Mesenchymal stem cell (in vitro differentiated cells and primary cell): ENCODE measurements at regions not wholly inside any gene's neighbourhood (a gene's known extent, or its start where the extent isn't known, plus 50 kb on each side); places are given as distances from the start of the nearest gene placed in this dataset.

Source experiments
- DNase-seq: peaks from one replicate; pipeline ENCODE4 v3.0.0-alpha.2; 2013
- H2AFZ ChIP-seq: one replicate; pipeline ENCODE4 v1.6.1; 2013; ENCODE audit warnings: low read depth, mild to moderate bottlenecking, control low read depth, inconsistent platforms, low read length, moderate library complexity
- H2AK5ac ChIP-seq: 2 replicates; pipeline ENCODE4 v1.6.1; 2013; ENCODE audit warnings: low read length, moderate library complexity, mild to moderate bottlenecking, inconsistent platforms; ENCODE audit not compliant: severe bottlenecking
- H2BK120ac ChIP-seq: one replicate; pipeline ENCODE4 v1.6.1; 2013; ENCODE audit warnings: low read depth, mild to moderate bottlenecking, inconsistent platforms, low read length, moderate library complexity
- H2BK12ac ChIP-seq, 2 experiments: one replicate each; pipeline ENCODE4 v1.6.1; 2013; ENCODE audit warnings: inconsistent platforms in 2 of 2, low read length in 2 of 2, mild to moderate bottlenecking in 2 of 2, moderate library complexity in 2 of 2, control low read depth in 1 of 2
- H2BK15ac ChIP-seq: one replicate; pipeline ENCODE4 v1.6.1; 2013; ENCODE audit warnings: mild to moderate bottlenecking, low read depth, inconsistent platforms; ENCODE audit not compliant: poor library complexity, severe bottlenecking
- H2BK5ac ChIP-seq: 2 replicates; pipeline ENCODE4 v1.6.1; 2013; ENCODE audit warnings: low read depth, mild to moderate bottlenecking, low read length, control low read depth, inconsistent platforms; ENCODE audit not compliant: poor library complexity, severe bottlenecking
- H3K14ac ChIP-seq, 2 experiments: one replicate each; pipeline ENCODE4 v1.6.1; 2013; ENCODE audit warnings: inconsistent platforms in 2 of 2, low read length in 2 of 2, control low read depth in 1 of 2, mild to moderate bottlenecking in 1 of 2, moderate library complexity in 1 of 2
- H3K18ac ChIP-seq, 2 experiments: one replicate each; pipeline ENCODE4 v1.6.1; 2013; ENCODE audit warnings: inconsistent platforms in 2 of 2, low read length in 2 of 2, control low read depth in 1 of 2, low read depth in 1 of 2, mild to moderate bottlenecking in 1 of 2
- H3K23ac ChIP-seq, 2 experiments: one replicate each; pipeline ENCODE4 v1.6.1; 2013; ENCODE audit warnings: inconsistent platforms in 2 of 2, low read length in 2 of 2, mild to moderate bottlenecking in 2 of 2, moderate library complexity in 2 of 2, control low read depth in 1 of 2
- H3K27ac ChIP-seq: 2 replicates; pipeline ENCODE4 v1.5.1; 2013; ENCODE audit warnings: mild to moderate bottlenecking, moderate library complexity, low read length, control low read depth, inconsistent platforms; ENCODE audit not compliant: poor library complexity, severe bottlenecking
- H3K27me3 ChIP-seq, 2 experiments: 2 replicates each; pipeline versions ENCODE4 v1.6.1 to v1.7.0; 2013; ENCODE audit warnings: low read length in 2 of 2, mild to moderate bottlenecking in 2 of 2, moderate library complexity in 2 of 2, control low read depth in 1 of 2, inconsistent platforms in 1 of 2; ENCODE audit not compliant: control insufficient read depth in 1 of 2, insufficient read depth in 1 of 2
- H3K36me3 ChIP-seq, 2 experiments: 2 replicates each; pipeline versions ENCODE4 v1.6.1 to v1.7.0; 2013; ENCODE audit warnings: low read length in 2 of 2, control low read depth in 1 of 2, inconsistent platforms in 1 of 2, low read depth in 1 of 2, mild to moderate bottlenecking in 1 of 2; ENCODE audit not compliant: insufficient read depth in 2 of 2, control insufficient read depth in 1 of 2
- H3K4ac ChIP-seq, 2 experiments: one replicate each; pipeline ENCODE4 v1.6.1; 2013; ENCODE audit warnings: inconsistent platforms in 2 of 2, low read length in 2 of 2, mild to moderate bottlenecking in 2 of 2, moderate library complexity in 2 of 2, control low read depth in 1 of 2, low read depth in 1 of 2
- H3K4me1 ChIP-seq: 2 replicates; pipeline ENCODE4 v1.6.1; 2013; ENCODE audit warnings: low read depth, low read length, control low read depth; ENCODE audit not compliant: control insufficient read depth, insufficient read depth
- H3K4me2 ChIP-seq: 2 replicates; pipeline ENCODE4 v1.6.1; 2013; ENCODE audit warnings: low read length, mild to moderate bottlenecking, inconsistent platforms; ENCODE audit not compliant: poor library complexity, severe bottlenecking
- H3K4me3 ChIP-seq, 2 experiments: 2 replicates each; pipeline versions ENCODE4 v1.5.1 to v1.7.0; 2013; ENCODE audit warnings: low read length in 2 of 2, mild to moderate bottlenecking in 2 of 2, control low read depth in 1 of 2, low read depth in 1 of 2; ENCODE audit not compliant: insufficient read depth in 1 of 2
- H3K79me1 ChIP-seq: replicated peaks from 2 replicates; pipeline ENCODE4 v1.6.1; 2013; ENCODE audit warnings: mild to moderate bottlenecking, control low read depth, low read length, inconsistent platforms; ENCODE audit not compliant: poor library complexity, severe bottlenecking
- H3K9ac ChIP-seq: 2 replicates; pipeline ENCODE4 v1.7.0; 2013; ENCODE audit warnings: mild to moderate bottlenecking, low read length, moderate library complexity
- H3K9me3 ChIP-seq: 2 replicates; pipeline ENCODE4 v1.7.0; 2013; ENCODE audit warnings: mild to moderate bottlenecking, low read length; ENCODE audit not compliant: control insufficient read depth
- H4K8ac ChIP-seq: one replicate; pipeline ENCODE4 v1.6.1; 2013; ENCODE audit warnings: inconsistent platforms, mild to moderate bottlenecking, low read length, moderate library complexity
- H4K91ac ChIP-seq: one replicate; pipeline ENCODE4 v1.6.1; 2013; ENCODE audit warnings: mild to moderate bottlenecking, low read length, inconsistent platforms
- WGBS: methylation state at CpG from one replicate; pipeline ENCODE4 v1.1.7; 2013; ENCODE audit warnings: mixed read lengths; 5-methylcytosine and 5-hydroxymethylcytosine counted together

- Histone ChIP-seq H2BK5ac (no peak overlapping the region), H3K14ac (no peak overlapping the region), H3K27ac (no peak overlapping the region), H3K18ac (no peak overlapping the region), H3K4me3 (no peak overlapping the region), H4K91ac (no peak overlapping the region), H3K79me1 (no peaks in the 10 kb centered on the region), H2BK12ac (no peak overlapping the region), H3K4me2 (no peak overlapping the region), H2AFZ (no peak overlapping the region), H3K36me3 (no peaks in the 10 kb centered on the region), H3K4ac (no peak overlapping the region), H3K27me3 (peaks cover 0 to 9% of the 10 kb centered on the region in 2 experiments), H3K9me3 (no peaks in the 10 kb centered on the region), H2BK120ac (no peak overlapping the region), H2BK15ac (no peak overlapping the region), H3K23ac (no peak overlapping the region), H2AK5ac (no peak overlapping the region), H3K4me1 (no peaks in the 10 kb centered on the region), H3K9ac (no peak overlapping the region), H4K8ac (no peak overlapping the region)
- 84% methylated on average over 11 of the region's 11 CpGs for WGBS
- DNase-seq: no peak
Observed at GRCh38 chr19:31943191-31943661, 402.2 kb upstream of the ZNF507 start.

- Histone ChIP-seq H3K4me2 (no peak overlapping the region), H3K18ac (no peak overlapping the region), H2BK5ac (no peak overlapping the region), H3K9me3 (no peaks in the 10 kb centered on the region), H2BK120ac (no peak overlapping the region), H3K4ac (no peak overlapping the region), H3K4me1 (no peaks in the 10 kb centered on the region), H3K79me1 (no peaks in the 10 kb centered on the region), H3K27ac (no peak overlapping the region), H2BK15ac (no peak overlapping the region), H2AFZ (no peak overlapping the region), H3K27me3 (peaks cover 0 to 9% of the 10 kb centered on the region in 2 experiments), H3K14ac (no peak overlapping the region), H3K23ac (no peak overlapping the region), H3K36me3 (no peaks in the 10 kb centered on the region), H4K91ac (no peak overlapping the region), H2AK5ac (no peak overlapping the region), H3K4me3 (no peak overlapping the region), H4K8ac (no peak overlapping the region), H3K9ac (no peak overlapping the region), H2BK12ac (no peak overlapping the region)
- 91% methylated on average over 7 of the region's 11 CpGs for WGBS
- DNase-seq: no peak
Observed at GRCh38 chr19:31943778-31944177, 401.6 kb upstream of the ZNF507 start.

- Histone ChIP-seq H3K23ac (no peak overlapping the region), H4K8ac (no peak overlapping the region), H3K14ac (no peak overlapping the region), H3K4me3 (no peak overlapping the region), H2BK15ac (no peak overlapping the region), H2AFZ (no peak overlapping the region), H3K79me1 (no peaks in the 10 kb centered on the region), H2BK12ac (no peak overlapping the region), H2AK5ac (no peak overlapping the region), H3K18ac (no peak overlapping the region), H2BK120ac (no peak overlapping the region), H3K36me3 (no peaks in the 10 kb centered on the region), H3K4me2 (no peak overlapping the region), H2BK5ac (no peak overlapping the region), H3K9ac (no peak overlapping the region), H3K27ac (no peak overlapping the region), H3K4ac (no peak overlapping the region), H3K9me3 (no peaks in the 10 kb centered on the region), H4K91ac (no peak overlapping the region), H3K27me3 (peaks cover 0 to 9% of the 10 kb centered on the region in 2 experiments), H3K4me1 (no peaks in the 10 kb centered on the region)
- 78% methylated on average over 3 of the region's 3 CpGs for WGBS
- DNase-seq: no peak
Observed at GRCh38 chr19:31944326-31944725, 401.1 kb upstream of the ZNF507 start.

- no peaks in the 10 kb centered on the region for H3K9me3 ChIP-seq
- H3K4me2 ChIP-seq: no peak overlapping the region
- DNase-seq: peak; percentile 1
- H2BK15ac ChIP-seq: no peak overlapping the region
- H2BK120ac ChIP-seq: no peak overlapping the region
- H3K18ac ChIP-seq: no peak overlapping the region
- no peak overlapping the region for H3K23ac ChIP-seq
- no peaks in the 10 kb centered on the region for H3K79me1 ChIP-seq
- WGBS: 58% methylated on average over 4 of the region's 4 CpGs
- no peak overlapping the region for H3K27ac ChIP-seq
- no peak overlapping the region for H3K14ac ChIP-seq
- H2AFZ ChIP-seq: no peak overlapping the region
- no peak overlapping the region for H4K8ac ChIP-seq
- no peak overlapping the region for H2AK5ac ChIP-seq
- no peak overlapping the region for H4K91ac ChIP-seq
- no peak overlapping the region for H3K9ac ChIP-seq
- no peak overlapping the region for H2BK12ac ChIP-seq
- peaks cover 0 to 9% of the 10 kb centered on the region in 2 experiments for H3K27me3 ChIP-seq
- H3K4me3 ChIP-seq: no peak overlapping the region
- H2BK5ac ChIP-seq: no peak overlapping the region
- no peak overlapping the region for H3K4ac ChIP-seq
- no peaks in the 10 kb centered on the region for H3K36me3 ChIP-seq
- no peaks in the 10 kb centered on the region for H3K4me1 ChIP-seq
Observed at GRCh38 chr19:31946491-31946890, 398.9 kb upstream of the ZNF507 start.
